ENCODE measurements at regions not wholly inside any gene's neighbourhood (a gene's known extent, or its start where the extent isn't known, plus 50 kb on each side); places are given as distances from the start of the nearest gene placed in this dataset.
"Not testable (repeated sequence)": the region's sequence is repeated elsewhere in the genome, so short reads cannot be mapped to it uniquely, and the experiment has no call there.

- H3K27ac Mint-ChIP-seq: no peak overlapping the region
- no peaks in the 10 kb centered on the region for H3K4me1 Mint-ChIP-seq (ENCODE audit: low read depth)
- no peak overlapping the region for H3K4me3 Mint-ChIP-seq
These were observed 319.0 kb downstream of the BCL11A start for GRCh38 chr2:60234274-60234986.

GRCh38 chr2:60230596-60230995, 322.9 kb downstream of the BCL11A start:
- no peaks in the 10 kb centered on the region for H3K4me1 Mint-ChIP-seq (ENCODE audit: low read depth)
- H3K36me3 Mint-ChIP-seq (ENCODE audit: low read depth): no peaks in the 10 kb centered on the region
- no peak overlapping the region for H3K27ac Mint-ChIP-seq
- H3K4me3 Mint-ChIP-seq: no peak overlapping the region
- H3K9me3 Mint-ChIP-seq: peaks cover 13% of the 10 kb centered on the region
- H3K27me3 Mint-ChIP-seq: no peaks in the 10 kb centered on the region

More at GRCh38 chr2:60234274-60234986, 319.0 kb downstream of the BCL11A start:
- H3K27me3 Mint-ChIP-seq: no peaks in the 10 kb centered on the region
- no peaks in the 10 kb centered on the region for H3K36me3 Mint-ChIP-seq (ENCODE audit: low read depth)
- peaks cover 13% of the 10 kb centered on the region for H3K9me3 Mint-ChIP-seq

- H3K27ac Mint-ChIP-seq: no peak overlapping the region
- peaks cover 13% of the 10 kb centered on the region for H3K9me3 Mint-ChIP-seq
- H3K36me3 Mint-ChIP-seq (ENCODE audit: low read depth): no peaks in the 10 kb centered on the region
These were observed 323.4 kb downstream of the BCL11A start for GRCh38 chr2:60230037-60230436.

GRCh38 chr2:60226943-60227342, 326.5 kb downstream of the BCL11A start:
- H3K9me3 Mint-ChIP-seq: peaks cover 5% of the 10 kb centered on the region
- no peaks in the 10 kb centered on the region for H3K4me1 Mint-ChIP-seq (ENCODE audit: low read depth)
- no peak overlapping the region for H3K4me3 Mint-ChIP-seq
- H3K27me3 Mint-ChIP-seq: no peaks in the 10 kb centered on the region
- H3K36me3 Mint-ChIP-seq (ENCODE audit: low read depth): no peaks in the 10 kb centered on the region
- H3K27ac Mint-ChIP-seq: no peak overlapping the region

More at GRCh38 chr2:60230037-60230436, 323.4 kb downstream of the BCL11A start:
- Mint-ChIP-seq H3K4me3 (no peak overlapping the region), H3K4me1 (ENCODE audit: low read depth) (no peaks in the 10 kb centered on the region), H3K27me3 (no peaks in the 10 kb centered on the region)

GRCh38 chr2:60226191-60226590, 327.3 kb downstream of the BCL11A start:
- no peak overlapping the region for H3K27ac Mint-ChIP-seq
- H3K36me3 Mint-ChIP-seq (ENCODE audit: low read depth): no peaks in the 10 kb centered on the region
- H3K4me1 Mint-ChIP-seq (ENCODE audit: low read depth): no peaks in the 10 kb centered on the region
- H3K4me3 Mint-ChIP-seq: no peak overlapping the region
- no peaks in the 10 kb centered on the region for H3K27me3 Mint-ChIP-seq
- H3K9me3 Mint-ChIP-seq: no peaks in the 10 kb centered on the region

- Mint-ChIP-seq H3K27ac (no peak overlapping the region), H3K4me3 (no peak overlapping the region), H3K36me3 (ENCODE audit: low read depth) (no peaks in the 10 kb centered on the region), H3K4me1 (ENCODE audit: low read depth) (no peaks in the 10 kb centered on the region), H3K9me3 (no peaks in the 10 kb centered on the region), H3K27me3 (no peaks in the 10 kb centered on the region)
These were observed 329.6 kb downstream of the BCL11A start for GRCh38 chr2:60223859-60224258.

GRCh38 chr2:60221098-60221497, 332.4 kb downstream of the BCL11A start:
- Mint-ChIP-seq H3K27me3 (no peaks in the 10 kb centered on the region), H3K9me3 (no peaks in the 10 kb centered on the region), H3K36me3 (ENCODE audit: low read depth) (no peaks in the 10 kb centered on the region), H3K4me3 (no peak overlapping the region), H3K27ac (no peak overlapping the region), H3K4me1 (ENCODE audit: low read depth) (no peaks in the 10 kb centered on the region)

GRCh38 chr2:60219536-60219935, 333.9 kb downstream of the BCL11A start:
- no peaks in the 10 kb centered on the region for H3K27me3 Mint-ChIP-seq
- no peak overlapping the region for H3K4me3 Mint-ChIP-seq
- H3K4me1 Mint-ChIP-seq (ENCODE audit: low read depth): no peaks in the 10 kb centered on the region
- no peaks in the 10 kb centered on the region for H3K9me3 Mint-ChIP-seq
- no peaks in the 10 kb centered on the region for H3K36me3 Mint-ChIP-seq (ENCODE audit: low read depth)
- no peak overlapping the region for H3K27ac Mint-ChIP-seq

- H3K4me3 Mint-ChIP-seq: no peak overlapping the region
- H3K36me3 Mint-ChIP-seq (ENCODE audit: low read depth): no peaks in the 10 kb centered on the region
- no peak overlapping the region for H3K27ac Mint-ChIP-seq
- no peaks in the 10 kb centered on the region for H3K9me3 Mint-ChIP-seq
- no peaks in the 10 kb centered on the region for H3K4me1 Mint-ChIP-seq (ENCODE audit: low read depth)
- no peaks in the 10 kb centered on the region for H3K27me3 Mint-ChIP-seq
These were observed 336.9 kb downstream of the BCL11A start for GRCh38 chr2:60216452-60216995.

GRCh38 chr2:60215386-60215901, 338.0 kb downstream of the BCL11A start:
- Mint-ChIP-seq H3K27ac (no peak overlapping the region), H3K36me3 (ENCODE audit: low read depth) (no peaks in the 10 kb centered on the region), H3K4me1 (ENCODE audit: low read depth) (no peaks in the 10 kb centered on the region), H3K4me3 (no peak overlapping the region), H3K9me3 (no peaks in the 10 kb centered on the region), H3K27me3 (no peaks in the 10 kb centered on the region)

GRCh38 chr2:60214626-60214875, 338.9 kb downstream of the BCL11A start:
- Mint-ChIP-seq H3K4me3 (no peak overlapping the region), H3K36me3 (ENCODE audit: low read depth) (no peaks in the 10 kb centered on the region), H3K27me3 (no peaks in the 10 kb centered on the region)

GRCh38 chr2:60213865-60214625, 339.4 kb downstream of the BCL11A start:
- Mint-ChIP-seq H3K36me3 (ENCODE audit: low read depth) (no peaks in the 10 kb centered on the region), H3K4me1 (ENCODE audit: low read depth) (no peaks in the 10 kb centered on the region), H3K9me3 (no peaks in the 10 kb centered on the region), H3K4me3 (no peak overlapping the region), H3K27ac (no peak overlapping the region), H3K27me3 (no peaks in the 10 kb centered on the region)

More at GRCh38 chr2:60214626-60214875, 338.9 kb downstream of the BCL11A start:
- Mint-ChIP-seq H3K9me3 (no peaks in the 10 kb centered on the region), H3K4me1 (ENCODE audit: low read depth) (no peaks in the 10 kb centered on the region), H3K27ac (no peak overlapping the region)

GRCh38 chr2:60212181-60212945, 341.1 kb downstream of the BCL11A start:
- Mint-ChIP-seq H3K9me3 (no peaks in the 10 kb centered on the region), H3K27me3 (no peaks in the 10 kb centered on the region), H3K4me1 (ENCODE audit: low read depth) (no peaks in the 10 kb centered on the region), H3K4me3 (no peak overlapping the region), H3K36me3 (ENCODE audit: low read depth) (no peaks in the 10 kb centered on the region), H3K27ac (no peak overlapping the region)

- not testable (repeated sequence) for H3K27ac Mint-ChIP-seq; H3K4me1 Mint-ChIP-seq (ENCODE audit: low read depth); H3K4me3 Mint-ChIP-seq; H3K36me3 Mint-ChIP-seq (ENCODE audit: low read depth); H3K27me3 Mint-ChIP-seq
- H3K9me3 Mint-ChIP-seq: peaks cover 26% of the 10 kb centered on the region
These were observed 364.4 kb downstream of the BCL11A start for GRCh38 chr2:60189006-60189405.

GRCh38 chr2:60175290-60175689, 378.2 kb downstream of the BCL11A start:
- Mint-ChIP-seq H3K36me3 (ENCODE audit: low read depth) (no peaks in the 10 kb centered on the region), H3K27ac (no peak overlapping the region), H3K9me3 (no peaks in the 10 kb centered on the region), H3K4me1 (ENCODE audit: low read depth) (no peaks in the 10 kb centered on the region), H3K4me3 (no peak overlapping the region), H3K27me3 (no peaks in the 10 kb centered on the region)
